HFFc6 (cell line): ENCODE measurements at regions not wholly inside any gene's neighbourhood (a gene's known extent, or its start where the extent isn't known, plus 50 kb on each side); places are given as distances from the start of the nearest gene placed in this dataset.

ENCODE experiments used
- DNase-seq: peaks from one replicate; pipeline ENCODE4 v3.0.0-alpha.2; 2018
- H3K27ac Mint-ChIP-seq: 2 replicates; pipeline ENCODE4 v1.8.0; 2020; ENCODE audit warnings: mild to moderate bottlenecking, mixed read lengths
- H3K27me3 Mint-ChIP-seq: 2 replicates; pipeline ENCODE4 v1.8.0; 2021; ENCODE audit warnings: mild to moderate bottlenecking, moderate library complexity, mixed read lengths; ENCODE audit not compliant: insufficient read depth
- H3K36me3 Mint-ChIP-seq: 2 replicates; pipeline ENCODE4 v1.8.0; 2021; ENCODE audit warnings: low read depth, mixed read lengths
- H3K4me1 Mint-ChIP-seq: 2 replicates; pipeline ENCODE4 v1.8.0; 2020; ENCODE audit warnings: low read depth, mixed read lengths
- H3K4me3 Mint-ChIP-seq: 2 replicates; pipeline ENCODE4 v1.8.0; 2020; ENCODE audit warnings: mild to moderate bottlenecking, moderate library complexity, mixed read lengths
- H3K9me3 Mint-ChIP-seq: 2 replicates; pipeline ENCODE4 v1.8.0; 2020; ENCODE audit warnings: mild to moderate bottlenecking, mixed read lengths
- TF ChIP-seq, protein P1 (sequence below): fragments of 200-600 bp; sonication (generic); IDR thresholded peaks from 2 replicates; pipeline ENCODE4 v1.5.0; 2021; ENCODE audit warnings: antibody characterized with exemption, mild to moderate bottlenecking

DNA sequence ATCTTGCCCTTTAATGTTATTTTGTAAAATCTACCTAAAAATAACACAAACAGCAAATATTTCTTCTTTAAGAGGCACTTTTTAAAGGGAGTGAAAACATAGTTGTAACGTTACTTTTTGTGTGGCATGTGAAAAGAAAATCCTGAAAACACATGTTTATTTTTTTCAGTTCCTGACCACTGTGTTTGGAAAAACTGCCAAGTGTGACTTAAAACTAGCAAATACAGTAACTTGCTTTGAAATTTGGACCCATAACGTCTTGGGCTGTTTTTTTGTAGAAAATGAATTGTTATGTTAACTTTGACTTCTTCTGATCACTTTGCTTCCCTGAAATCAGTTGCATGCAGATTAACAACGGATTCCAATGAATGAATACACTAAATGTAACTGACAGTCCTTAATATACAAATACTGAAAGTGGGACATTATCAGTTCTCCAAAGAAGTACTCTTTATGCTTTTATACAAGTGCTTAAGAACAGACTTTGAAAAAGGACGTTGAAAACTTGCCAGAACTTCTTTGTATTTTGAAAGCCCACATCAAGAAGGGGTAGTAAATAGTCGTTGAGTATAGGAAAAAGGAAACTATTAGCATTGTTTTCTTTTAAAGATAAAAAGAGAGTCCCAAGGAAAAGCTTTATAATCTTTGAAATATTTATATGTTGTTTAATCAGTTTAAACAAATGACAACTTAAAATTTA lies 96.1 kb upstream of the ZEB2 start:
- Mint-ChIP-seq H3K27me3 (no peaks in the 10 kb centered on the region), H3K36me3 (no peaks in the 10 kb centered on the region), H3K4me1 (no peaks in the 10 kb centered on the region), H3K27ac (no peak overlapping the region), H3K9me3 (no peaks in the 10 kb centered on the region), H3K4me3 (no peak overlapping the region)
- DNase-seq: no peak
- TF ChIP-seq, protein P1, sequence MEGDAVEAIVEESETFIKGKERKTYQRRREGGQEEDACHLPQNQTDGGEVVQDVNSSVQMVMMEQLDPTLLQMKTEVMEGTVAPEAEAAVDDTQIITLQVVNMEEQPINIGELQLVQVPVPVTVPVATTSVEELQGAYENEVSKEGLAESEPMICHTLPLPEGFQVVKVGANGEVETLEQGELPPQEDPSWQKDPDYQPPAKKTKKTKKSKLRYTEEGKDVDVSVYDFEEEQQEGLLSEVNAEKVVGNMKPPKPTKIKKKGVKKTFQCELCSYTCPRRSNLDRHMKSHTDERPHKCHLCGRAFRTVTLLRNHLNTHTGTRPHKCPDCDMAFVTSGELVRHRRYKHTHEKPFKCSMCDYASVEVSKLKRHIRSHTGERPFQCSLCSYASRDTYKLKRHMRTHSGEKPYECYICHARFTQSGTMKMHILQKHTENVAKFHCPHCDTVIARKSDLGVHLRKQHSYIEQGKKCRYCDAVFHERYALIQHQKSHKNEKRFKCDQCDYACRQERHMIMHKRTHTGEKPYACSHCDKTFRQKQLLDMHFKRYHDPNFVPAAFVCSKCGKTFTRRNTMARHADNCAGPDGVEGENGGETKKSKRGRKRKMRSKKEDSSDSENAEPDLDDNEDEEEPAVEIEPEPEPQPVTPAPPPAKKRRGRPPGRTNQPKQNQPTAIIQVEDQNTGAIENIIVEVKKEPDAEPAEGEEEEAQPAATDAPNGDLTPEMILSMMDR: no peak

DNA sequence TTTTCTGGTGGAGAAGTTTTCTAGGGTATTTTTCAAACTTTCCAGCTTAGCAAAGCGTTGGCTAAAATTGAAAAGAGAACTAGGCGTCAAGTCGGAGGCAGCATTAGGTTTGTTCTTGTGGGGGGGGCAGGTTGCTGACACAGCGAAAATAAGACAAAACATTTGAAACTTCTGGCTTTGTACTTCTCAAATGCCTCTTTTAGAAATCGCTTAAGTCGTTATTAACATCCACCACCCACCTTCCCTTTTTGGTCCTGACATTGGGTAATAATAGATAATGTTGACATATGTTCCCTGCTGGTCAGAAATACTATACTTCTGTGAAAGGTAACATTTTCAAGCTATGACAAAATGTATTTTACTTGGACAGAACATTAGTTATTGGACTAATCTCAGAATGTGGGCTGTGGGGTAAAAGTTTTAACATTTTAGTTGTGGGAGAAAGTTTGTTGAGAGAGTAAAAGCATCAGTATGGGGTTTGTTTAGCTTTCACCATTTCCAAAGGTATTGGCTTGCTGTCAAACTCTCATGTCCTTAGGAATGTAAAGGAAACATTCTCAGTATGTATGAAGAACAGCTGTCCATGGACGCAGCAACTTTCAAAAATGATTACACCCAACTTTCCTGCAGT lies 88.1 kb upstream of the ZEB2 start:
- Mint-ChIP-seq H3K27ac (no peak overlapping the region), H3K9me3 (no peaks in the 10 kb centered on the region), H3K4me3 (no peak overlapping the region), H3K4me1 (0 out of 2 replicates have a peak, but pooled peaks cover 4% of the 10 kb centered on the region), H3K36me3 (no peaks in the 10 kb centered on the region), H3K27me3 (no peaks in the 10 kb centered on the region; the same call in 1 of the 2 replicates)
- no peak for DNase-seq
- TF ChIP-seq, protein P1: no peak

DNA sequence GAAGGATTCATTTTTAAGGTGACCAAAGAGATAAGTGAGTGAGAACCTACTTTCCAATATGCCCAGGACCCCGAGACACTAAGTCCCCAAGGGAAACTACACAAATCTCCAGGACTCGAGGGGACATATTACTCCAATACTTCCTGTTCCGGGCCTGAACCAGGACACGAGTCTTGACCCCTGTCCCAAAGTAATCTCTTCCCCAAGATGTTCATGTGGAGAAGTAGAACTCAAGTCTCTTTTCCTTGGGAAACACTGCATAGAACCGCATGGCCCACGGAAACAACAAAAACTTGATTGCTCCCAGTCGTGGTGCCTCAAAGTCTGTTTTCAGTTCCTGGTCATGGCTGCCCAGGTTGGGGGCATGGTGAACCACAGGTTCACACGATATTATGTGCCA lies 87.2 kb upstream of the ZEB2 start:
- 0 out of 2 replicates have a peak, but pooled peaks cover 4% of the 10 kb centered on the region for H3K4me1 Mint-ChIP-seq
- H3K36me3 Mint-ChIP-seq: no peaks in the 10 kb centered on the region
- H3K9me3 Mint-ChIP-seq: no peaks in the 10 kb centered on the region
- no peak for DNase-seq
- no peaks in the 10 kb centered on the region; the same call in 1 of the 2 replicates for H3K27me3 Mint-ChIP-seq
- no peak overlapping the region for H3K27ac Mint-ChIP-seq
- H3K4me3 Mint-ChIP-seq: no peak overlapping the region
- TF ChIP-seq, protein P1: no peak

DNA sequence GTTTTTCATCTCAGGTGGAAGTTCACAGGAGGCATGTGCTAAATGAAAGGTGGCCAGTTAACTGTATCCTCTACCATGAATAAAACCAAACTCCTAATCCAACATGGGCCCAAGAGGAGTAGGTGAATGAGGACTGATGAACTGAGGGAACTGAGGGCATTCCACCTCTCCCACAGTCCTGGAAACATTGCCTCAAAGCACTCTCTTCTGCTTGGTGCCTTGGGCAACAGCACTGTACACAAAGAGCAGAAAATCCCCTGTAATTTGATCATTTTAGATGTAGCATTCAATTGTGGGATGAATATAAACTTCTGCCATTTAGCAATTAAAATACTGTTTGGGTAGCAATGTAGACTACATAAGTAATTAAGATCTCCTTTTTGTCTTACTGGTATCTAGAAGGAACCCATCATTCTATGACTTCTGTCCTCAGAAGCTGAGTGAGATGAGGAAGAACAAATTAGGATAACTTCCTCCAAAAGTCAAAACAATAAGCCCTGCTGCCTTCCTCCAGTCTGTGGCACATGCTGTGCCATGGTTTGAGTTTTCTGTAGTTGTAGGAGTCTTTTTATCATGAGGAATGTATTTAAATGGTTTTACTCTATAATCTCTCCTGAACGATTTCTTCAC lies 86.7 kb upstream of the ZEB2 start:
- no peaks in the 10 kb centered on the region; the same call in 1 of the 2 replicates for H3K27me3 Mint-ChIP-seq
- no peak for DNase-seq
- TF ChIP-seq, protein P1: no peak
- H3K4me3 Mint-ChIP-seq: no peak overlapping the region
- 0 out of 2 replicates have a peak, but pooled peaks cover 4% of the 10 kb centered on the region for H3K4me1 Mint-ChIP-seq
- H3K9me3 Mint-ChIP-seq: no peaks in the 10 kb centered on the region
- H3K36me3 Mint-ChIP-seq: no peaks in the 10 kb centered on the region
- no peak overlapping the region for H3K27ac Mint-ChIP-seq

DNA sequence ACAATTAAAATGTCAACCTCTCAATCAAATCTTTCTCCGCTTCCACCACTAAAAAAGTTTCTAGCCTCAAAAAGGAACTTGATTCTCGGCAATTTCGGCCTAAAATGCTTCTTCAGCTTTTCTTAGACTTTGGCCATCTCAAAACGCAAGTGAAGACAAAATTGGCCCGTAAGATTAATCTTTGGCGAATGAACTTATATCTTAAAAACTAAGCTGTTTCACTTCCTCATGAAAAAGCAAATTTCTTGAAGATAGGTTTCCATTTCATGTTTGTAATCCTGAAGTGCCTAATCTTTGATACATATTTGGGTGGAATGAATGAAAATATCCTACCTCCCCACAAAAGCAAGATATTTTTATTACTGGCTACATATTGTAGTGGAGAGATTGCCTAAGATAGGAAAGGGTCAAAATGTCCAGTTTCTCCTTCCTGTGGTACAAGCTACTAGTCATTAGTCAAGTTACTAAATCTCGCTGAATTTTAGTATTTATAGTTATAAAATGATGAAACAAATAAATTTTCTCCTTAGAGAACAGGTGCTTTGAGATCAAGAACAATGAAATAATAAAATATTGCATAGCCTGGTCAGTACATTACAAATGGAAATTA lies 85.4 kb upstream of the ZEB2 start:
- DNase-seq: no peak
- Mint-ChIP-seq H3K27me3 (no peaks in the 10 kb centered on the region; the same call in 1 of the 2 replicates), H3K27ac (no peak overlapping the region), H3K9me3 (no peaks in the 10 kb centered on the region), H3K36me3 (no peaks in the 10 kb centered on the region), H3K4me3 (no peak overlapping the region), H3K4me1 (0 out of 2 replicates have a peak, but pooled peaks cover 4% of the 10 kb centered on the region)
- TF ChIP-seq, protein P1: no peak
